OCI-LY7 (cell line): ENCODE measurements at regions not wholly inside any gene's neighbourhood (a gene's known extent, or its start where the extent isn't known, plus 50 kb on each side); places are given as distances from the start of the nearest gene placed in this dataset.

Experiments used
- EZH2phosphoT487 ChIP-seq: fragments of 200-600 bp; sonication (generic); IDR thresholded peaks from 2 replicates; pipeline ENCODE4 v1.6.1; 2018; ENCODE audit warnings: low read depth, borderline replicate concordance, mild to moderate bottlenecking, mixed run types, antibody characterized with exemption, low read length, moderate library complexity, mixed read lengths
- TF ChIP-seq, protein P1 (sequence below): fragments of 200-600 bp; sonication (generic); conservative IDR thresholded peaks from 2 replicates; pipeline ENCODE4 v1.5.1; 2014; ENCODE audit warnings: mild to moderate bottlenecking, antibody characterized with exemption, low read length, moderate library complexity, mixed read lengths

DNA sequence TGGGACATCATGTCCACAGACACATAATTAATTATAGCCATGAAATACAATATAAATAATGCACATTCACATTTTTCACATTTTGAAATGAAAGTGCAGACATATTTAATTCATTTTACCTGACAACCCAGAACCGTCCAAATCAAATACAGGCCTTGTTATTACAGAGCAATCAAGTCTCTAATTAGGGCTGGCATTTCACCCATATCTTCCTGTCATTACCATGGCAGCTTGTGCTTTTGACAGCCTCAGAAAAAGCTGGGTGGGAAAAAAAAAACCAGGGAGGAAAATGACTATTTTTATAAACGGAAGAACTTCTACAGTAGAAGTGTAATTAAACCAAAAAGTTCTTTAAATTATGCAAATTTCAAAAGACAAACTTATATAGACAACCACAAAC is 436.4 kb downstream of the FBXO15 start:
- TF ChIP-seq, protein P1, sequence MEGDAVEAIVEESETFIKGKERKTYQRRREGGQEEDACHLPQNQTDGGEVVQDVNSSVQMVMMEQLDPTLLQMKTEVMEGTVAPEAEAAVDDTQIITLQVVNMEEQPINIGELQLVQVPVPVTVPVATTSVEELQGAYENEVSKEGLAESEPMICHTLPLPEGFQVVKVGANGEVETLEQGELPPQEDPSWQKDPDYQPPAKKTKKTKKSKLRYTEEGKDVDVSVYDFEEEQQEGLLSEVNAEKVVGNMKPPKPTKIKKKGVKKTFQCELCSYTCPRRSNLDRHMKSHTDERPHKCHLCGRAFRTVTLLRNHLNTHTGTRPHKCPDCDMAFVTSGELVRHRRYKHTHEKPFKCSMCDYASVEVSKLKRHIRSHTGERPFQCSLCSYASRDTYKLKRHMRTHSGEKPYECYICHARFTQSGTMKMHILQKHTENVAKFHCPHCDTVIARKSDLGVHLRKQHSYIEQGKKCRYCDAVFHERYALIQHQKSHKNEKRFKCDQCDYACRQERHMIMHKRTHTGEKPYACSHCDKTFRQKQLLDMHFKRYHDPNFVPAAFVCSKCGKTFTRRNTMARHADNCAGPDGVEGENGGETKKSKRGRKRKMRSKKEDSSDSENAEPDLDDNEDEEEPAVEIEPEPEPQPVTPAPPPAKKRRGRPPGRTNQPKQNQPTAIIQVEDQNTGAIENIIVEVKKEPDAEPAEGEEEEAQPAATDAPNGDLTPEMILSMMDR: no peak
- no peak for TF ChIP-seq EZH2phosphoT487
